Stimulated activated effector memory CD8-positive, alpha-beta T cell treated with anti-CD3 and anti-CD28 coated beads, Interleukin-12 subunit alpha, Interleukin-12 subunit beta, amount 100 ng/mL, for 72 hours (primary cell): ENCODE measurements at regions not wholly inside any gene's neighbourhood (a gene's known extent, or its start where the extent isn't known, plus 50 kb on each side); places are given as distances from the start of the nearest gene placed in this dataset.
"Not testable (repeated sequence)": the region's sequence is repeated elsewhere in the genome, so short reads cannot be mapped to it uniquely, and the experiment has no call there.

ENCODE experiments used
- ATAC-seq: fragments of 150-1000 bp; cut with Tn5 transposase; 2 replicates; pipeline ENCODE4 v1.10.0; 2021
- DNase-seq, 2 donors: peaks; one replicate each; pipeline ENCODE4 v3.0.0; 2021 to 2022; ENCODE audit warnings: low spot score in 2 of 2
- H3K27ac Mint-ChIP-seq: one replicate; pipeline ENCODE4 v1.8.0; 2022; ENCODE audit warnings: mild to moderate bottlenecking, mixed read lengths
- H3K36me3 Mint-ChIP-seq: one replicate; pipeline ENCODE4 v1.8.0; 2022; ENCODE audit warnings: mild to moderate bottlenecking, mixed read lengths
- H3K4me1 Mint-ChIP-seq: one replicate; pipeline ENCODE4 v1.8.0; 2022; ENCODE audit warnings: mixed read lengths
- H3K4me3 Mint-ChIP-seq: one replicate; pipeline ENCODE4 v1.8.0; 2022; ENCODE audit warnings: mild to moderate bottlenecking, mixed read lengths
- H3K9me3 Mint-ChIP-seq: one replicate; pipeline ENCODE4 v1.8.0; 2022; ENCODE audit warnings: mixed read lengths

GRCh38 chr5:86170194-86170593, 447.5 kb upstream of the COX7C start:
- DNase-seq (no peak), ATAC-seq (no peak)
- no peak overlapping the region for H3K27ac Mint-ChIP-seq
- no peaks in the 10 kb centered on the region for H3K4me1 Mint-ChIP-seq
- no peaks in the 10 kb centered on the region for H3K36me3 Mint-ChIP-seq
- H3K9me3 Mint-ChIP-seq: peaks cover 3% of the 10 kb centered on the region
- no peak overlapping the region for H3K4me3 Mint-ChIP-seq

GRCh38 chr5:86175224-86175623, 442.5 kb upstream of the COX7C start:
- Mint-ChIP-seq H3K4me3 (no peak overlapping the region), H3K4me1 (no peaks in the 10 kb centered on the region), H3K36me3 (no peaks in the 10 kb centered on the region), H3K9me3 (peaks cover 3% of the 10 kb centered on the region), H3K27ac (no peak overlapping the region)
- DNase-seq (no peak), ATAC-seq (peak; percentile 76)

- ATAC-seq (no peak), DNase-seq (no peak)
- Mint-ChIP-seq H3K4me1 (no peaks in the 10 kb centered on the region), H3K36me3 (no peaks in the 10 kb centered on the region), H3K27ac (no peak overlapping the region), H3K9me3 (no peaks in the 10 kb centered on the region), H3K4me3 (no peak overlapping the region)
These were observed 418.5 kb upstream of the COX7C start for GRCh38 chr5:86199287-86199686.

DNA sequence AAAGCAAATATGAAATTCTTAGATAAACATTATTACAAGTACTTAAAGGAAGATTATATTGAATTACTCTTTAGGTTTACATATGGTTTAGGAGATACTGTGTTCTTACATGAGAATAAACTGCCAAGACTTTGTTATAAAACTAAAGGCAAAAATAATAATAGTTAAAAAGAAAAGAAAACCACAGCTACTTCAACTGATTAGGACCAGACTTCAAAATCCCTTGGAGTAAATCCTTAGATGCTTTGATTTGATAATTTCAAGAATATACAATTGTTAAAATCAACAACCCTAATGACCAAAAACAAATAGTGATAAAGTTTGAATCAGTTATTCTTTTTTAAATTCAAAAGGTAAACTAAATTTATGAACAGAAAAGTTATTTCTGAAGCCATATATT, 389.6 kb upstream of the COX7C start:
- H3K36me3 Mint-ChIP-seq: no peaks in the 10 kb centered on the region

GRCh38 chr5:86232246-86232645, 385.5 kb upstream of the COX7C start:
- Mint-ChIP-seq H3K9me3 (peaks cover 3% of the 10 kb centered on the region), H3K36me3 (no peaks in the 10 kb centered on the region), H3K27ac (no peak overlapping the region), H3K4me1 (no peaks in the 10 kb centered on the region), H3K4me3 (no peak overlapping the region)
- ATAC-seq: no peak
- DNase-seq: no peak

More for the DNA sequence above, 389.6 kb upstream of the COX7C start:
- no peak overlapping the region for H3K27ac Mint-ChIP-seq
- ATAC-seq (no peak), DNase-seq (no peak)
- peaks cover 8% of the 10 kb centered on the region for H3K9me3 Mint-ChIP-seq
- no peaks in the 10 kb centered on the region for H3K4me1 Mint-ChIP-seq
- no peak overlapping the region for H3K4me3 Mint-ChIP-seq

DNA sequence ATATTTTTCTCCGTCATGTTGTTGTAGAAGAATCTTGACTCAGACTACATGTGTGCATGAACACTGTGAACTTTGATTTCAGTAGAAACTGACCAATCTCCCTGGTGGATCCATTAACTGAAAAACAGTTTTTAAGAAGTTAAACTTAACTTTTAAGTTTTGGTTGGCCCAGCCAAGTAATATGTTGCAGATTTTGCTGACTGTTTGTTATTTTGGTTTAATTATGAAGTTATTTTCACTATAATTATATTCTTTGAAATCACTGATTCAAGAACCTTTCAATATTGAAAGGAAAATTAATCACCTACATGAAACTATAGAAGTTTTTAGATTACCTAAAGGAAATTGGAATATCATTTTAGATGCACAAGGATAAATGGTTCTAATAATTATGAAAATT, 373.6 kb upstream of the COX7C start:
- ATAC-seq (no peak), DNase-seq (no peak)
- no peaks in the 10 kb centered on the region for H3K36me3 Mint-ChIP-seq
- H3K27ac Mint-ChIP-seq: no peak overlapping the region
- no peaks in the 10 kb centered on the region for H3K4me1 Mint-ChIP-seq
- no peak overlapping the region for H3K4me3 Mint-ChIP-seq
- H3K9me3 Mint-ChIP-seq: no peaks in the 10 kb centered on the region

GRCh38 chr5:86257871-86258270, 359.9 kb upstream of the COX7C start:
- Mint-ChIP-seq H3K4me3 (no peak overlapping the region), H3K36me3 (no peaks in the 10 kb centered on the region), H3K27ac (no peak overlapping the region), H3K4me1 (no peaks in the 10 kb centered on the region), H3K9me3 (peaks cover 3% of the 10 kb centered on the region)
- DNase-seq: no peak
- ATAC-seq: no peak

DNA sequence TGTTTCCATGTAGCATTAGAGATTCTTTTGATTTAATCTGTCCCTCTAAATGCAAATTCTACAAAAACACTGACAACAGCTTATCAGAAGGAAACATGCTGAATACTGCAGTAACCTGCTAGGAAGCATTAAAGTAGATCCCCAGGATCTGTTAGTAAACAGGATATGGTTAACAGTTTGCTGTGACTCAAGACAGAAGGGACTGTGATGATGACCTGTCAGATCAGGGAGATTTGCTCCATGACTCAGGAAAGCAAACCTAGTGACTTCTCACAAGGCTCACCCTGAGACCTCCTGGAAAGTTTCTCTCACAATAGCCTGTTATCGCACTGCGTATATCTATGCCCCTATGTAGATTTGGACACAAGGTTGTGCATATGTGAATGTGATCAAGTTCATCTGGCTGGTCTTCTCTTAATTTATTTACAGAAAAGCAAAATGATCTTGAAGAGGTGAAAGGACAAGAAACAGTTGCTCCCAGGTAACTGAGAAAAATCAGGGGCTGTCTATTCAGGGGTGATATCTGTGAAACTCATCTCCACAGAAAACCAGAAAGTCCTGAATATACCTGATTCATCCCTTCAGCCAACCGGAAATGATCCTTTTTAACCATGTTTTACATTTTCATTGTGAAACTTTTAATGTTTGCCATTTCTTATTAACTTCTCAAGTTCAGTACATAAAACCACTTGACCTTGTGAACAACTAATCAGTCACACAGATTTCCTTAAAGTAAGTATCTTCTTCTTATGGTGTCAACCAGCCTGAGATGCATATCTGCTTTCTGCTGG, 333.1 kb upstream of the COX7C start:
- not testable (repeated sequence) for H3K9me3 Mint-ChIP-seq, H3K36me3 Mint-ChIP-seq, DNase-seq, H3K27ac Mint-ChIP-seq, H3K4me1 Mint-ChIP-seq, H3K4me3 Mint-ChIP-seq
- ATAC-seq: peak; percentile 94

DNA sequence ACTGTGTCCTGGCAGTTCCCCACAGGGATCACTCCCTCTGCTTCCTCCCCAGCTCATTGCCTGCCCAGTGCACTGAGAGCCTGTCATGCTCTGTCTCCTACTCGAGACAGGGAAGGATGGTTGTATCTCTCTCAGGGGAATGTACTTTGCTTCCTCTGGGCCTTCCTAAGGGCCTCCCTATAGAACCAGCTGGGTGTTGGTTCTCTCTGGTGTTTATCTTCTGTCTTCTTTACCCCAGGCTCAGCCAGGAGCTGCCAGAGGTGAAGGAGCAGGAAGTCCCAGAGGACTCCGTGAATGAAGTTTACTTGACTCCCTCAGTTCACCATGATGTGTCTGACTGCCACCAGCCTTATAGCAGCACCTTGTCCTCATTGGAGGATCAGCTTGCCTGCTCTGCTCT, 330.3 kb upstream of the COX7C start:
- H3K36me3 Mint-ChIP-seq, H3K9me3 Mint-ChIP-seq, H3K27ac Mint-ChIP-seq, ATAC-seq, H3K4me1 Mint-ChIP-seq, H3K4me3 Mint-ChIP-seq, DNase-seq: not testable (repeated sequence)

DNA sequence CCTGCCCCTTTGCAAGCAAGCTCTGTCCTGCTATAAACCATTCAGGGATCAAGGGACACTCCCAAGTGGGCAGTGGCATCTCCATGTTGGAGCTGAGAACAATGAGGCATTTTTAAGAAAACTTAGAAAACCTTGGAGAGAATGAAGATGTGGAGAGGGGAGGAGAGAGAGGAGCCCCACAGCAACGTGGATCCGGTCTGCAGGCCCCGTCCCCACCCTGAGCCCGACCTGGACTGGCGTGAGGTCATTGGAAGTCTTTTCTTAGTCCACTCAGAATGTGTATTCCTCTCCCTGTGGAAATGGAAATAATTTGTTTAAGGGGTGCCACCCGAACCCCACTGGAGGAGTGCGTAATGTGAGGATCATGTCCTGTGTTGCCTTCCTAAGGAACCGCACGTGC, 328.0 kb upstream of the COX7C start:
- not testable (repeated sequence) for H3K36me3 Mint-ChIP-seq, ATAC-seq, H3K9me3 Mint-ChIP-seq, H3K4me1 Mint-ChIP-seq, H3K4me3 Mint-ChIP-seq, H3K27ac Mint-ChIP-seq, DNase-seq

- not testable (repeated sequence) for H3K4me3 Mint-ChIP-seq, ATAC-seq, H3K9me3 Mint-ChIP-seq, DNase-seq, H3K36me3 Mint-ChIP-seq, H3K4me1 Mint-ChIP-seq, H3K27ac Mint-ChIP-seq
These were observed 324.9 kb upstream of the COX7C start for GRCh38 chr5:86292811-86293210.

DNA sequence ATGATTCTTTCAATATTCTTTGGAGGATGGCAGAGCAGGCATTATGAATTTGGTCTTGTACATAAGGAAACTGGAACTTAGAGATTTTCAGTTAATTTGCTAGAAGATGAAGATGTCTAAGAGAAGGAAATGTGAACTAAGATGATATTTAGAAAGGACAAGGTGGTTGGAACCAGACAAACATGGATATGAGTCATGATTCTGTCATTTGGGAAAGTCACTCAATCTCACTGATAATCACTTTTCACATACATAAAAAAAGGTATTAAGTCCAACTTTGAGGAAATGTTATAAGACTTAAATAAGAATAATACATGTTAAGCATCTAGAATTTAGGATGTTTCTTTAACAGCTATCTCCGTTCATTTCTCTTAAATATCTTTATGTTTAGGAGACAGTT, 315.1 kb upstream of the COX7C start:
- DNase-seq, H3K27ac Mint-ChIP-seq, H3K4me1 Mint-ChIP-seq, H3K9me3 Mint-ChIP-seq, H3K4me3 Mint-ChIP-seq, ATAC-seq, H3K36me3 Mint-ChIP-seq: not testable (repeated sequence)

DNA sequence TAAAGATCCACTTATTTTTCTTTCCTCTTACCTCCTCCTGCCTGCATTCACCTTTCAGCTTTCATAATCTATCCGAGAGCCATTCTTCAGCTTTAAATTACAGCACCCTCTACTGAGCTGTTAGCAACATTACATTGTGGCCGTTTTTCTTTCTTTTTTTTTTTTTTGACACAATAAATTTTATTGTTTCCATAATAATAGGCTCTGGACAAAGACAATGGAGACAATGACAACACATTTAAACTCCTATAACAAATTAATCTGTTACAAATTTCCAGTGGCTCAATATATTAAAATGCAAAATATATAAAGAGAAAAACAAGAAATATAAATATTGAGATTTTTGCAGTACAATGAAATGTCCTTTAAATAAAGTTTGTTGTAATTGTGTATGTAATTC, 312.7 kb upstream of the COX7C start:
- ATAC-seq, DNase-seq, H3K36me3 Mint-ChIP-seq, H3K4me1 Mint-ChIP-seq, H3K27ac Mint-ChIP-seq, H3K4me3 Mint-ChIP-seq, H3K9me3 Mint-ChIP-seq: not testable (repeated sequence)

DNA sequence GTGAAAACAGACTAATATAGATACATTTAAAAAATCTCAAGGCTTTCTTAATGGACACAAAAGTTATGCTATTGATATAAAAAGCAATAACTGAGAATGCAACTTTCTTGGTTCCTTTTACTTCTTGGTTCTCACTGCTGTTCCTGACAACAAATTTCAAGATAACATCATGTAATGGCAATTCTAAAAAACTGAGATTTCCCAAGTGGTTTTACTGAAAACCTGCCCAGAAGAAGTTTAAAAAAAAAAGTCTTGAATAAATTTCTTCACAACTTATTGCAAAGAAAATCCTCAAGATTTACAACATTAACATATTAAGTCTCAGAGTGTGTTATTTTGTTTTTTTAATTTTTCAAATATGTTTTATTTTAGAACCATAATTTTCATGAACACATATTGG, 302.8 kb upstream of the COX7C start:
- Mint-ChIP-seq H3K4me1 (no peaks in the 10 kb centered on the region), H3K27ac (no peak overlapping the region), H3K36me3 (no peaks in the 10 kb centered on the region), H3K4me3 (no peak overlapping the region), H3K9me3 (peaks cover 3% of the 10 kb centered on the region)
- ATAC-seq (no peak), DNase-seq (no peak)

GRCh38 chr5:86320266-86320665, 297.5 kb upstream of the COX7C start:
- peaks cover 3% of the 10 kb centered on the region for H3K9me3 Mint-ChIP-seq
- H3K4me3 Mint-ChIP-seq: no peak overlapping the region
- DNase-seq (no peak), ATAC-seq (no peak)
- no peaks in the 10 kb centered on the region for H3K36me3 Mint-ChIP-seq
- no peak overlapping the region for H3K27ac Mint-ChIP-seq
- no peaks in the 10 kb centered on the region for H3K4me1 Mint-ChIP-seq

GRCh38 chr5:86329318-86329717, 288.4 kb upstream of the COX7C start:
- Mint-ChIP-seq H3K9me3 (peaks cover 6% of the 10 kb centered on the region), H3K36me3 (no peaks in the 10 kb centered on the region), H3K4me3 (no peak overlapping the region), H3K27ac (no peak overlapping the region), H3K4me1 (no peaks in the 10 kb centered on the region)
- no peak for ATAC-seq
- DNase-seq: no peak

GRCh38 chr5:86330736-86331135, 287.0 kb upstream of the COX7C start:
- H3K27ac Mint-ChIP-seq: no peak overlapping the region
- H3K4me3 Mint-ChIP-seq: no peak overlapping the region
- H3K9me3 Mint-ChIP-seq: peaks cover 6% of the 10 kb centered on the region

More at GRCh38 chr5:86330736-86331135, 287.0 kb upstream of the COX7C start:
- no peaks in the 10 kb centered on the region for H3K36me3 Mint-ChIP-seq
- DNase-seq: no peak
- no peaks in the 10 kb centered on the region for H3K4me1 Mint-ChIP-seq
- peak; percentile 31 for ATAC-seq
